ENCODE measurements at regions not wholly inside any gene's neighbourhood (a gene's known extent, or its start where the extent isn't known, plus 50 kb on each side); places are given as distances from the start of the nearest gene placed in this dataset.

GRCh38 chr2:64390586-64390985, 63.4 kb upstream of the LGALSL start:
- DNase-seq (ENCODE audit: low read depth), result no peak
- no peak overlapping the region for H3K4me3 ChIP-seq (ENCODE audit: low read depth, low read length)
- TF ChIP-seq POLR2A (IDR thresholded peaks at IDR 0.05; ENCODE audit: extremely low read depth, insufficient read length), result no peak
- TF ChIP-seq MAX (IDR thresholded peaks at IDR 0.05; ENCODE audit: low read depth, low read length), result no peak
- TF ChIP-seq CTCF (IDR thresholded peaks at IDR 0.05; ENCODE audit: low read depth, low read length), result no peak
- no peak for TF ChIP-seq MYC (IDR thresholded peaks at IDR 0.05; ENCODE audit: low read depth, low read length)

GRCh38 chr2:64391424-64391823, 62.5 kb upstream of the LGALSL start:
- TF ChIP-seq MAX (IDR thresholded peaks at IDR 0.05; ENCODE audit: low read depth, low read length), result no peak
- TF ChIP-seq CTCF (IDR thresholded peaks at IDR 0.05; ENCODE audit: low read depth, low read length), result no peak
- TF ChIP-seq POLR2A (IDR thresholded peaks at IDR 0.05; ENCODE audit: extremely low read depth, insufficient read length), result no peak
- no peak for TF ChIP-seq MYC (IDR thresholded peaks at IDR 0.05; ENCODE audit: low read depth, low read length)
- no peak overlapping the region for H3K4me3 ChIP-seq (ENCODE audit: low read depth, low read length)
- DNase-seq (ENCODE audit: low read depth), result no peak

- H3K4me3 ChIP-seq (ENCODE audit: low read depth, low read length), result no peak overlapping the region
- no peak for DNase-seq (ENCODE audit: low read depth)
- no peak for TF ChIP-seq MAX (IDR thresholded peaks at IDR 0.05; ENCODE audit: low read depth, low read length)
- TF ChIP-seq MYC (IDR thresholded peaks at IDR 0.05; ENCODE audit: low read depth, low read length), result no peak
- TF ChIP-seq POLR2A (IDR thresholded peaks at IDR 0.05; ENCODE audit: extremely low read depth, insufficient read length), result no peak
- TF ChIP-seq CTCF (IDR thresholded peaks at IDR 0.05; ENCODE audit: low read depth, low read length), result no peak
These were observed 62.0 kb upstream of the LGALSL start for GRCh38 chr2:64391940-64392339.

GRCh38 chr2:64392529-64392928, 61.4 kb upstream of the LGALSL start:
- DNase-seq (ENCODE audit: low read depth), result no peak
- H3K4me3 ChIP-seq (ENCODE audit: low read depth, low read length), result no peak overlapping the region
- TF ChIP-seq POLR2A (IDR thresholded peaks at IDR 0.05; ENCODE audit: extremely low read depth, insufficient read length) (no peak), CTCF (IDR thresholded peaks at IDR 0.05; ENCODE audit: low read depth, low read length) (no peak)

- TF ChIP-seq POLR2A (IDR thresholded peaks at IDR 0.05; ENCODE audit: extremely low read depth, insufficient read length) (no peak), CTCF (IDR thresholded peaks at IDR 0.05; ENCODE audit: low read depth, low read length) (no peak), MAX (IDR thresholded peaks at IDR 0.05; ENCODE audit: low read depth, low read length) (no peak), MYC (IDR thresholded peaks at IDR 0.05; ENCODE audit: low read depth, low read length) (no peak)
- H3K4me3 ChIP-seq (ENCODE audit: low read depth, low read length), result no peak overlapping the region
- no peak for DNase-seq (ENCODE audit: low read depth)
These were observed 60.5 kb upstream of the LGALSL start for GRCh38 chr2:64393383-64394010.

GRCh38 chr2:64394153-64394552, 59.8 kb upstream of the LGALSL start:
- DNase-seq (ENCODE audit: low read depth), result no peak
- H3K4me3 ChIP-seq (ENCODE audit: low read depth, low read length), result no peak overlapping the region
- no peak for TF ChIP-seq POLR2A (IDR thresholded peaks at IDR 0.05; ENCODE audit: extremely low read depth, insufficient read length)
